GM23338 (cell line): ENCODE measurements at regions not wholly inside any gene's neighbourhood (a gene's known extent, or its start where the extent isn't known, plus 50 kb on each side); places are given as distances from the start of the nearest gene placed in this dataset.

Source experiments
- ATAC-seq: fragments of 200-7000 bp; cut with Tn5 transposase; 3 replicates; pipeline ENCODE4 v1.9.1; 2020
- DNase-seq: peaks from one replicate; pipeline ENCODE4 v3.0.0-alpha.2; 2015; ENCODE audit warnings: low spot score
- H2AFZ ChIP-seq: fragments of 200-600 bp; sonication (generic); 2 replicates; pipeline ENCODE4 v1.8.0; 2016; ENCODE audit warnings: antibody characterized with exemption, mild to moderate bottlenecking, moderate library complexity
- H3F3A ChIP-seq: fragments of 200-600 bp; sonication (generic); replicated peaks from 2 replicates; pipeline ENCODE4 v1.8.0; 2017; ENCODE audit warnings: antibody characterized with exemption, mixed run types, low read depth
- H3K27ac ChIP-seq: fragments of 200-600 bp; sonication (generic); 2 replicates; pipeline ENCODE4 v1.6.1; 2016; ENCODE audit warnings: low read depth
- H3K27me3 ChIP-seq: fragments of 200-600 bp; sonication (generic); 2 replicates; pipeline ENCODE4 v1.8.0; 2016; ENCODE audit warnings: mild to moderate bottlenecking, mixed run types, moderate library complexity; ENCODE audit not compliant: insufficient read depth
- H3K36me3 ChIP-seq: fragments of 200-600 bp; sonication (generic); 2 replicates; pipeline ENCODE4 v1.8.0; 2016; ENCODE audit warnings: mild to moderate bottlenecking; ENCODE audit not compliant: insufficient read depth
- H3K4me1 ChIP-seq: fragments of 200-600 bp; sonication (generic); 2 replicates; pipeline ENCODE4 v1.8.0; 2016; ENCODE audit warnings: mild to moderate bottlenecking, moderate library complexity; ENCODE audit not compliant: insufficient read depth
- H3K4me2 ChIP-seq: fragments of 200-600 bp; sonication (generic); 2 replicates; pipeline ENCODE4 v1.7.1; 2017; ENCODE audit warnings: mixed run types
- H3K4me3 ChIP-seq: fragments of 200-600 bp; sonication (generic); 2 replicates; pipeline ENCODE4 v1.6.1; 2016; ENCODE audit warnings: mixed run types
- H3K79me2 ChIP-seq: fragments of 200-600 bp; sonication (generic); replicated peaks from 2 replicates; pipeline ENCODE4 v1.8.0; 2017; ENCODE audit warnings: mild to moderate bottlenecking; ENCODE audit not compliant: insufficient read depth
- H3K9me2 ChIP-seq: fragments of 200-600 bp; sonication (generic); 2 replicates; pipeline ENCODE4 v1.8.0; 2017; ENCODE audit not compliant: insufficient read depth
- H4K20me1 ChIP-seq: fragments of 200-600 bp; sonication (generic); replicated peaks from 2 replicates; pipeline ENCODE4 v1.8.0; 2017; ENCODE audit warnings: mild to moderate bottlenecking; ENCODE audit not compliant: insufficient read depth
- H3K27ac Mint-ChIP-seq: 2 replicates; pipeline ENCODE4 v1.8.0; 2020; ENCODE audit warnings: inconsistent platforms, mild to moderate bottlenecking, moderate library complexity, mixed read lengths
- H3K27me3 Mint-ChIP-seq: 3 replicates; pipeline ENCODE4 v1.8.0; 2022; ENCODE audit warnings: low read depth, mild to moderate bottlenecking, moderate library complexity, mixed read lengths, inconsistent platforms; ENCODE audit not compliant: insufficient read depth, poor library complexity
- H3K36me3 Mint-ChIP-seq: 3 replicates; pipeline ENCODE4 v1.8.0; 2021; ENCODE audit warnings: low read depth, mild to moderate bottlenecking, inconsistent platforms, moderate library complexity, mixed read lengths
- H3K4me1 Mint-ChIP-seq: 3 replicates; pipeline ENCODE4 v1.8.0; 2020; ENCODE audit warnings: mild to moderate bottlenecking, inconsistent platforms, mixed read lengths
- H3K4me3 Mint-ChIP-seq: 3 replicates; pipeline ENCODE4 v1.8.0; 2021; ENCODE audit warnings: moderate library complexity, mild to moderate bottlenecking, inconsistent platforms, mixed read lengths
- H3K9me3 Mint-ChIP-seq: 3 replicates; pipeline ENCODE4 v1.8.0; 2020; ENCODE audit warnings: moderate library complexity, mild to moderate bottlenecking, inconsistent platforms, mixed read lengths
- CREB1 ChIP-seq: fragments of 250-450 bp; sonication (Bioruptor Pico); IDR thresholded peaks from 2 replicates; pipeline ENCODE4 v1.5.0; 2020; ENCODE audit warnings: low read depth, mild to moderate bottlenecking, moderate library complexity
- EZH2 ChIP-seq: fragments of 200-600 bp; sonication (generic); IDR thresholded peaks from one replicate; pipeline ENCODE4 v1.8.0; 2017; ENCODE audit warnings: antibody characterized with exemption, mild to moderate bottlenecking, low read depth; ENCODE audit not compliant: unreplicated experiment
- EZH2phosphoT487 ChIP-seq: fragments of 200-600 bp; sonication (generic); IDR thresholded peaks from one replicate; pipeline ENCODE4 v1.8.1; 2018; ENCODE audit warnings: antibody characterized with exemption; ENCODE audit not compliant: unreplicated experiment
- JUNB ChIP-seq: IDR thresholded peaks from one replicate; pipeline ENCODE4 v1.6.1; 2016; ENCODE audit warnings: antibody characterized with exemption; ENCODE audit not compliant: unreplicated experiment
- NANOG ChIP-seq: IDR thresholded peaks from 2 replicates; pipeline ENCODE4 v1.6.1; 2016; ENCODE audit warnings: antibody characterized with exemption, borderline replicate concordance
- POLR2AphosphoS5 ChIP-seq: IDR thresholded peaks from 2 replicates; pipeline ENCODE4 v1.6.1; 2016; ENCODE audit warnings: antibody characterized with exemption, low read depth
- STAT1 ChIP-seq: IDR thresholded peaks from one replicate; pipeline ENCODE4 v1.6.1; 2016; ENCODE audit warnings: antibody characterized with exemption; ENCODE audit not compliant: unreplicated experiment
- ZNF114 ChIP-seq: fragments of 250-450 bp; sonication (Bioruptor Pico); IDR thresholded peaks from 2 replicates; pipeline ENCODE4 v1.5.0; 2020; ENCODE audit warnings: mild to moderate bottlenecking, moderate library complexity
- ZNF331 ChIP-seq: fragments of 250-450 bp; sonication (Bioruptor Pico); IDR thresholded peaks from 2 replicates; pipeline ENCODE4 v1.5.0; 2020; ENCODE audit warnings: low read depth, mild to moderate bottlenecking, moderate library complexity
- TF ChIP-seq, protein P1 (sequence below): fragments of 250-450 bp; sonication (Bioruptor Pico); IDR thresholded peaks from 2 replicates; pipeline ENCODE4 v1.5.0; 2020; ENCODE audit warnings: mild to moderate bottlenecking, moderate library complexity
- TF ChIP-seq, protein P2 (sequence below), 2 experiments: fragments of 200-600 bp in 1 of 2; sonication (generic) in 1 of 2; conservative IDR thresholded peaks; 2 replicates each; pipeline versions ENCODE4 v1.5.1 to v1.6.1; 2016 to 2017; ENCODE audit warnings: antibody characterized with exemption in 2 of 2, low read depth in 2 of 2, mild to moderate bottlenecking in 2 of 2, moderate library complexity in 1 of 2

DNA sequence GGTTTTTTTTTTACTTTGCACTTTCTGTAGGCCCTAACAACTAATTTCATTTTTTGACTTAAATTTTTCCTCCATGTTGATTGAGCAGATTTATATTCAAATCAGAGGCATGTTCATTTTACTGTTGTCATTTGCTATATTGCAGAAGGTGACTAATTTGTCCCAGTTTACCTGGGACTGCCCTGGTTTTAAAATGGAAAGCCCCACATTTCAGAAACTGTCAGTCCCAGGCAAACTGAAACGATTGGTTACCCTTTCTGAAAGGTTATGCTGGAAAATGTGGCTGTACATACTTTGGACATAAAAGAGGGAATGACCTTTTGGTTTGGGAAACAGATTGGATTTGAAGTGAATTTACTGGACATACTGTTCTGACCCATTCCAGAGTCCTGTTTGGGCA, 160.0 kb downstream of the SPCS3 start:
- peaks cover 20% of the 10 kb centered on the region for H3K9me3 Mint-ChIP-seq
- no peak overlapping the region for H3K4me3 Mint-ChIP-seq
- H3K27ac Mint-ChIP-seq = no peak overlapping the region

DNA sequence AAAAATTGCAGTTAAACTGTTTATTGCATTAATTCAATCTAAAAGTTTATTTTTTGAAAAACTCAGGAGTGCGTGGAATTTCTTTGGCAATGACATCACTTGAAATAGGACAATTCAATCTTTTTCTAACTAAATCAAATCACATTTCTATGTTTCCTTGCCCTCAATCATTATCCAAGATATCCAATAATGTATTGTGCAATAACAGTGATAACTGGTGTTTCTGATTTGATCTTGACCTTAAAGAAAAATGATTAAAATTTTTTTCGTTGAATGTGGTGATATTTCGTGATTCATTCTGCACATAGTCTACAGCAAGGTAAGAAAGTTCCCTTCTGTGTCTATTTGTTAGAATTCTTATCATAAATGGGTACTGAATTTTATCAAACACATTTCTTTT, 163.2 kb downstream of the SPCS3 start:
- H2AFZ ChIP-seq = no peak overlapping the region
- no peaks in the 10 kb centered on the region for H3K27me3 Mint-ChIP-seq
- no peak overlapping the region for H3K4me3 ChIP-seq
- H3K4me1 Mint-ChIP-seq = peaks cover 11% of the 10 kb centered on the region; the same call in 2 of the 3 replicates
- no peaks in the 10 kb centered on the region for H4K20me1 ChIP-seq
- no peaks in the 10 kb centered on the region for H3K27me3 ChIP-seq
- H3K36me3 Mint-ChIP-seq = no peaks in the 10 kb centered on the region
- no peak for DNase-seq
- H3K36me3 ChIP-seq = no peaks in the 10 kb centered on the region
- no peaks in the 10 kb centered on the region for H3K79me2 ChIP-seq
- no peak overlapping the region for H3K4me3 Mint-ChIP-seq
- no peak overlapping the region for H3K27ac ChIP-seq
- H3K4me2 ChIP-seq = no peak overlapping the region
- H3K9me2 ChIP-seq = no peaks in the 10 kb centered on the region
- H3F3A ChIP-seq = no peaks in the 10 kb centered on the region
- no peaks in the 10 kb centered on the region for H3K4me1 ChIP-seq
- no peak for ATAC-seq
- no peaks in the 10 kb centered on the region for H3K9me3 Mint-ChIP-seq
- H3K27ac Mint-ChIP-seq = no peak overlapping the region
- TF ChIP-seq, protein P1, sequence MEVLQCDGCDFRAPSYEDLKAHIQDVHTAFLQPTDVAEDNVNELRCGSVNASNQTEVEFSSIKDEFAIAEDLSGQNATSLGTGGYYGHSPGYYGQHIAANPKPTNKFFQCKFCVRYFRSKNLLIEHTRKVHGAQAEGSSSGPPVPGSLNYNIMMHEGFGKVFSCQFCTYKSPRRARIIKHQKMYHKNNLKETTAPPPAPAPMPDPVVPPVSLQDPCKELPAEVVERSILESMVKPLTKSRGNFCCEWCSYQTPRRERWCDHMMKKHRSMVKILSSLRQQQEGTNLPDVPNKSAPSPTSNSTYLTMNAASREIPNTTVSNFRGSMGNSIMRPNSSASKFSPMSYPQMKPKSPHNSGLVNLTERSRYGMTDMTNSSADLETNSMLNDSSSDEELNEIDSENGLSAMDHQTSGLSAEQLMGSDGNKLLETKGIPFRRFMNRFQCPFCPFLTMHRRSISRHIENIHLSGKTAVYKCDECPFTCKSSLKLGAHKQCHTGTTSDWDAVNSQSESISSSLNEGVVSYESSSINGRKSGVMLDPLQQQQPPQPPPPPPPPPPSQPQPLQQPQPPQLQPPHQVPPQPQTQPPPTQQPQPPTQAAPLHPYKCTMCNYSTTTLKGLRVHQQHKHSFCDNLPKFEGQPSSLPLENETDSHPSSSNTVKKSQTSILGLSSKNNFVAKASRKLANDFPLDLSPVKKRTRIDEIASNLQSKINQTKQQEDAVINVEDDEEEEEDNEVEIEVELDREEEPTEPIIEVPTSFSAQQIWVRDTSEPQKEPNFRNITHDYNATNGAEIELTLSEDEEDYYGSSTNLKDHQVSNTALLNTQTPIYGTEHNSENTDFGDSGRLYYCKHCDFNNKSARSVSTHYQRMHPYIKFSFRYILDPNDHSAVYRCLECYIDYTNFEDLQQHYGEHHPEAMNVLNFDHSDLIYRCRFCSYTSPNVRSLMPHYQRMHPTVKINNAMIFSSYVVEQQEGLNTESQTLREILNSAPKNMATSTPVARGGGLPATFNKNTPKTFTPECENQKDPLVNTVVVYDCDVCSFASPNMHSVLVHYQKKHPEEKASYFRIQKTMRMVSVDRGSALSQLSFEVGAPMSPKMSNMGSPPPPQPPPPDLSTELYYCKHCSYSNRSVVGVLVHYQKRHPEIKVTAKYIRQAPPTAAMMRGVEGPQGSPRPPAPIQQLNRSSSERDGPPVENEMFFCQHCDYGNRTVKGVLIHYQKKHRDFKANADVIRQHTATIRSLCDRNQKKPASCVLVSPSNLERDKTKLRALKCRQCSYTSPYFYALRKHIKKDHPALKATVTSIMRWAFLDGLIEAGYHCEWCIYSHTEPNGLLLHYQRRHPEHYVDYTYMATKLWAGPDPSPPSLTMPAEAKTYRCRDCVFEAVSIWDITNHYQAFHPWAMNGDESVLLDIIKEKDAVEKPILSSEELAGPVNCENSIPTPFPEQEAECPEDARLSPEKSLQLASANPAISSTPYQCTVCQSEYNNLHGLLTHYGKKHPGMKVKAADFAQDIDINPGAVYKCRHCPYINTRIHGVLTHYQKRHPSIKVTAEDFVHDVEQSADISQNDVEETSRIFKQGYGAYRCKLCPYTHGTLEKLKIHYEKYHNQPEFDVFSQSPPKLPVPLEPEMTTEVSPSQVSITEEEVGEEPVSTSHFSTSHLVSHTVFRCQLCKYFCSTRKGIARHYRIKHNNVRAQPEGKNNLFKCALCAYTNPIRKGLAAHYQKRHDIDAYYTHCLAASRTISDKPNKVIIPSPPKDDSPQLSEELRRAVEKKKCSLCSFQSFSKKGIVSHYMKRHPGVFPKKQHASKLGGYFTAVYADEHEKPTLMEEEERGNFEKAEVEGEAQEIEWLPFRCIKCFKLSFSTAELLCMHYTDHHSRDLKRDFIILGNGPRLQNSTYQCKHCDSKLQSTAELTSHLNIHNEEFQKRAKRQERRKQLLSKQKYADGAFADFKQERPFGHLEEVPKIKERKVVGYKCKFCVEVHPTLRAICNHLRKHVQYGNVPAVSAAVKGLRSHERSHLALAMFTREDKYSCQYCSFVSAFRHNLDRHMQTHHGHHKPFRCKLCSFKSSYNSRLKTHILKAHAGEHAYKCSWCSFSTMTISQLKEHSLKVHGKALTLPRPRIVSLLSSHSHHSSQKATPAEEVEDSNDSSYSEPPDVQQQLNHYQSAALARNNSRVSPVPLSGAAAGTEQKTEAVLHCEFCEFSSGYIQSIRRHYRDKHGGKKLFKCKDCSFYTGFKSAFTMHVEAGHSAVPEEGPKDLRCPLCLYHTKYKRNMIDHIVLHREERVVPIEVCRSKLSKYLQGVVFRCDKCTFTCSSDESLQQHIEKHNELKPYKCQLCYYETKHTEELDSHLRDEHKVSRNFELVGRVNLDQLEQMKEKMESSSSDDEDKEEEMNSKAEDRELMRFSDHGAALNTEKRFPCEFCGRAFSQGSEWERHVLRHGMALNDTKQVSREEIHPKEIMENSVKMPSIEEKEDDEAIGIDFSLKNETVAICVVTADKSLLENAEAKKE (CRISPR knock-in tag) = no peak
- TF ChIP-seq, protein P2, sequence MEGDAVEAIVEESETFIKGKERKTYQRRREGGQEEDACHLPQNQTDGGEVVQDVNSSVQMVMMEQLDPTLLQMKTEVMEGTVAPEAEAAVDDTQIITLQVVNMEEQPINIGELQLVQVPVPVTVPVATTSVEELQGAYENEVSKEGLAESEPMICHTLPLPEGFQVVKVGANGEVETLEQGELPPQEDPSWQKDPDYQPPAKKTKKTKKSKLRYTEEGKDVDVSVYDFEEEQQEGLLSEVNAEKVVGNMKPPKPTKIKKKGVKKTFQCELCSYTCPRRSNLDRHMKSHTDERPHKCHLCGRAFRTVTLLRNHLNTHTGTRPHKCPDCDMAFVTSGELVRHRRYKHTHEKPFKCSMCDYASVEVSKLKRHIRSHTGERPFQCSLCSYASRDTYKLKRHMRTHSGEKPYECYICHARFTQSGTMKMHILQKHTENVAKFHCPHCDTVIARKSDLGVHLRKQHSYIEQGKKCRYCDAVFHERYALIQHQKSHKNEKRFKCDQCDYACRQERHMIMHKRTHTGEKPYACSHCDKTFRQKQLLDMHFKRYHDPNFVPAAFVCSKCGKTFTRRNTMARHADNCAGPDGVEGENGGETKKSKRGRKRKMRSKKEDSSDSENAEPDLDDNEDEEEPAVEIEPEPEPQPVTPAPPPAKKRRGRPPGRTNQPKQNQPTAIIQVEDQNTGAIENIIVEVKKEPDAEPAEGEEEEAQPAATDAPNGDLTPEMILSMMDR (conservative IDR thresholded peaks at IDR 0.05; ENCODE audit: low read depth in 2 of 2) = no peak
- no peak for TF ChIP-seq CREB1 (CRISPR knock-in tag)
- no peak for TF ChIP-seq EZH2
- no peak for TF ChIP-seq EZH2phosphoT487
- no peak for TF ChIP-seq POLR2AphosphoS5
- TF ChIP-seq STAT1 = no peak
- TF ChIP-seq ZNF114 (CRISPR knock-in tag) = no peak
- TF ChIP-seq NANOG = no peak
- TF ChIP-seq JUNB = no peak

More for the DNA sequence above, 160.0 kb downstream of the SPCS3 start:
- Mint-ChIP-seq H3K4me1 (peaks cover 11% of the 10 kb centered on the region; the same call in 2 of the 3 replicates), H3K36me3 (peaks cover 5% of the 10 kb centered on the region; the same call in 1 of the 3 replicates), H3K27me3 (no peaks in the 10 kb centered on the region)
- TF ChIP-seq, protein P2 (conservative IDR thresholded peaks at IDR 0.05; ENCODE audit: low read depth in 2 of 2) = no peak
- TF ChIP-seq EZH2phosphoT487 (no peak), JUNB (no peak), ZNF331 (CRISPR knock-in tag) (no peak)
- Histone ChIP-seq H2AFZ (no peak overlapping the region), H3K27ac (no peak overlapping the region), H3K4me3 (no peak overlapping the region), H3K4me2 (no peak overlapping the region), H3K27me3 (no peaks in the 10 kb centered on the region), H3F3A (no peaks in the 10 kb centered on the region), H3K9me2 (peaks cover 3% of the 10 kb centered on the region; the same call in 1 of the 2 replicates), H3K79me2 (no peaks in the 10 kb centered on the region), H4K20me1 (no peaks in the 10 kb centered on the region), H3K36me3 (no peaks in the 10 kb centered on the region), H3K4me1 (no peaks in the 10 kb centered on the region)
- ATAC-seq = no peak
- no peak for DNase-seq
